NCI-H345 (cell line): ENCODE measurements at regions not wholly inside any gene's neighbourhood (a gene's known extent, or its start where the extent isn't known, plus 50 kb on each side); places are given as distances from the start of the nearest gene placed in this dataset.
"Not testable (repeated sequence)": the region's sequence is repeated elsewhere in the genome, so short reads cannot be mapped to it uniquely, and the experiment has no call there.

Experiments
- DNase-seq: peaks from one replicate; lab custom pipeline; 2025; lab: John Stamatoyannopoulos, UW

DNA sequence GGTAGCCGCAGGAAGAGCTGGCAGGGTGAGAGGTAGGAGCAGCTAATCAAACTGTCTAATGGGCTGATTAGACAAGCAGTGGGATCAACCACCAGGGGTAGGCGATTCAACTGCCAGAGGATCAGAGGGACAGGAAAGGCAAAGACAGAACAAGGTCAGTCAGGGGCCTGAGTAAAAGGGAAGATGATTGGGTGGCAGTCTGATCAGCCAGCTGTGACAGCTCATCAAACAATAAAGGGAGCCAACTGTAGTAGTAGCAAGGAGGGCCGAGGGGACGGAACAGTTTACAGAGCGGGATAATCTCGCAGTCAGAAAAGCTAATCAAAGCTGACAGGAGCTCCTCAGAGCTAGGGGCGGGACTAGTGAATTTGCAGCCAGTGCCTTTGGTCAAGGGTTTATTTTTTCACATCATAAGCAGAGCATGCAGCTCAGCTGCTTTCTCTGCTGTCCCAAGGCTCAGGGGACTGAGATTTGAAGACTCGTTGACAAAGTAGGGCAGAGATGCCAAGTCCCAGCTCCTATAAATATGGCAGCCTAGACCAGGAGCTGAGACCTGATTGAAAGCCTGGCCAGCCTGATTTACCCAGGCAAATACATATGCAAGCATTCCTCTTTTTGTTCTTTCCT is 418.2 kb downstream of the GABRG2 start:
- no peak for DNase-seq

DNA sequence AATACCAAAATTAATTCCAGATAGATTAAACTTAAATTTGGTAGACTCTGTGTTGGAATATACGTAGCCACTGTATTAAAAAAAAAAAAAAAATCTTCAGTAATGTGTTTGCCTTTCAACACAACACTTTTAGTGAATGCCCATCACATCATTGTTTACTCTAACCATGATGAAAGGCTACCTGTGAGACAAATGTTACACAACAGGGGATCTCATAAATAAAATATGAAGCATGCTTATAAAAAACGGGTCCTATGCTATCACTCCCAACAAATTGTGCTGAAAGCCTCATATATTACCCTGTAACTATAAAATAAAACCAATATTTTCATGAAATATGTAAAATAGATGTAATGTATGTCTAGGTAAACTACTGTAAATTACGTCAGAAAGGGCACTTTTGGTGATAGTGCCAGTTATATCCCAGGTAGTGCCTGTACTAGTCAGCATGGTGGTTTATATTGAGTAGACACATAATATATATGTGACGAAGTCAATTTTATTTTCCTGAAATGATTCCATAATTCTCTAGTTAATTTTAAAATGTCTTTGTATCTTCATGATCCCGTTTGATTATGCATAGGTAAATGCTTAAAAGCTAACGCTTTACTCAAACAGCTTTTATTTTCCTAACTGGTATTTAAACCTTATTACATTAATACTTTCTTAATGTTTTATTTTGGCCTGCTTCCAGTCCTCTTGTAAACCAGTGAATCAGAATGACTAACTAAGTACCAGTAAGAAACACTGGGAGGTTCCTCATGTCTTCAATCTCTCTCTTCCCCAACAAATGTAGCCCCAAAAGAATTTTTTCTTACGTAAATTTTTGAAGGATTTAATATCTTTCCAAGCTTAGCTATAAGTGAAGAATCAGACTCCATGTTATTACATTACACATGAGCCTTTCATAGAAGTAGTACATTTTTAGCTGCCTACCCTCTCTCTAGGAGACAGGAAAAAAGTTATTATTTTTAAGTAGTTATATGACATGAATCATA is 420.3 kb downstream of the GABRG2 start:
- no peak for DNase-seq

DNA sequence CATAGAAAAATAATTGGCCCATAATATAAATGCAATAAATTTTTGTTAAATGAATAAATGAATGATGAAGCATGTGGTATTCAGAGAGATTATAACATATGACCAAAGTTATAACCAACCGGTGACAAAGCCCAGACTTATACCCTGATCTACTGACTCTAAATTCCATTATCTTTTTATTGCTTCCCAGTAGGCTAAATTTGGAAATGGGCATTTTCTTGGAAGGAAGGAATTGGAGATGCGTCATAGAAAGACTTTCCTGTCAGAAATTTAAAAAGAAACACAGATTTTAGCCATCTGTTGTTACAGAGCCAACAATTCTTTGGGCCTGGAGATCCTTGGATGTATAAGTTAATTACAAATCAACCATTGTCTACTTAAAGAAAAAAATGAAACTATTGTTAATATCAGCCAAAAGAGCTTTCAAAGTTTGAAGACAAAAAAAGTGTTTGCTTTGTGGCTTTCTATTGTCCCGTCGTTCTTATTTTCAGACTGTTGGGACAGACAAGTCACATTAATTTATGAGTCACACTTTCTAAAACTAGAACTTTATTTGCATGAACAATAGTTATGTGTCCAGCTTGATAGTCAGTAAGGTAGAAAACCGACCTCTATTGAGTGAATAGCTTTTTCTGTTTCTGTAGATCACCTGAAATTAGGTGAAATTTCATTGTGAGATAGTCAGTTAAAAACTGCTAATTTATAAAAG is 428.7 kb downstream of the GABRG2 start:
- no peak for DNase-seq

DNA sequence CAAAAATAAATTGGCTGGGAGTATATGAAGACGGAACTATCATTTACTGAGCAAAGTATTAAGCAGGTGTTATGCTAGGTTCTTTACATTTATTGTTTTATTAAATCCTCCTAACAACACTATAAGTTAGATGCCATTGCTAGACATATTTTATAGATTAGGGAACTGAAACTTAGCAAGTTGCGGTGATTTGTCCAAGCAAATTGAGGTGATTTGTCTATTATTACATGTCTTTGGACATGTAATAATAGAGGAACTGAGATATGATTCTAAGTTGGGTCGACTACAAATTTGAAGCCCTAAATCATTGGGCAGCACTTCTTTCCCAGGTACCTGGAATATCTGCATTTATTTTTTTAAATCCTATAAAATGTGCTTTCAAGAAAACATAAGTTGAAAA is 429.9 kb downstream of the GABRG2 start:
- no peak for DNase-seq

DNA sequence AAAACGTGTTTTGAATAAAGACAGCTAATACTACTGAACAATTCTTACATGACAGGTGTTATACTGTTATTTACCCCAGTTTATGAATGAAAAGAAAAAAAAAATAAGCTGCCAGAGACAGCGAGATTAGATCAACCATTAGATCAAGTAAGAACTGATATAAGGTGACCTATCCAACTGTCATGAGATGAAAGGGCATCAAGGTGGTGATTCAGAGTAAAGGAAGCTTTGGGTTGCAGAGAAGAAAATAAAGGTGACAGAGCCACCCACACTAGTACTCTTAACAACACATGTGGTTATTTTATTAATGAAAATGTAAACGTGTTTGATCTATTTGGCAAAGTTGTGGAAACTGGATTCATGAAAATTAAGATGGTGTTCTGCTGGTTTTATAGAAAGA is 435.2 kb downstream of the GABRG2 start:
- no peak for DNase-seq

DNA sequence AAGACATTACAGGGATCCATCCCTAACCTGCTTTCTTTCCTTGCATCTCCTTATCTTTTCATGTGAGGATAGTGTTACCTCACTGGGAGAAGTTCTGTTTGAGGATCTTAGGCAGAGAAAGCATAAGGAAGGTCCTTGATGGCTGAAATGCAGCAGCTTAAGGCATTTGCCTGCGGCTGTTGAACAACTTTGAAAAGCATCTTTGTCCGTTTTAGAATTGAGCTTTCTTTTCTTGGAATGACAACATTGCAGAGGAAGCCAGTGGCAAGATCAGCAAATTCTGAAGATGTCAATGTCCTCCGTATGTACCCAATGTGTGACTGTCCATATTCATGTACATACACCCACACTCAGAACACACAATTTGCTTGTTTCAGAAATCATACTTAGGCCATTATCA is 436.2 kb downstream of the GABRG2 start:
- no peak for DNase-seq

DNA sequence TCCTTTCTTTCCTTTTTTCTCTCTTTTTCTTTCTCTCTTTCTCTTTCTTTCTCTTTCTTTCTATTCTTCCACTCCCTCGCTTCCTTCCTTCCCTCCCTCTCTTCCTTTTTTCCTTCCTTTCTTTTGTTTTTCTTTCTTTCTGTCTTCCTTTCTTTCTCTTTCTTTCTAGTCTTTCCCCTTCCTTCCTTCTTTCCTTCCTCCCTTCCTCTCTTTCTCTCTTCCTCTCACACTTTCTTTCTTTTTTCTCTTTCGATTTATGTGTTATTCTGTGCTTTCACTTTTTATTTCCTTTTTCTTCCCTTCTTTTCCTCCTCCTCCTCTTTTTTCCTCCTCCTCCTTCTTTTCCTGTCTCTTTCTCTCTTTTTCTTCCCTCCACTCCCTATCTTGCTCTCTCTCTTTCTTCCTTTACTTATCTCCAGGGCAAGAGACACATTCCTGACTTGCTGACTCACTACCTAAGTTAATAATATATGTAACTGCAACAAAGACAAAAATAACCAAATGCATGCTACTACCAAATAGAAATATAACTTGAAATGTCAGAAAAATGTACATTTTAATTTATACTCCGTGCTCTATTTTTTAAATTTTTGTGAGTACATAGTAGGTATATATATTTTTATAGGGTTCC is 445.5 kb downstream of the GABRG2 start:
- no peak for DNase-seq

DNA sequence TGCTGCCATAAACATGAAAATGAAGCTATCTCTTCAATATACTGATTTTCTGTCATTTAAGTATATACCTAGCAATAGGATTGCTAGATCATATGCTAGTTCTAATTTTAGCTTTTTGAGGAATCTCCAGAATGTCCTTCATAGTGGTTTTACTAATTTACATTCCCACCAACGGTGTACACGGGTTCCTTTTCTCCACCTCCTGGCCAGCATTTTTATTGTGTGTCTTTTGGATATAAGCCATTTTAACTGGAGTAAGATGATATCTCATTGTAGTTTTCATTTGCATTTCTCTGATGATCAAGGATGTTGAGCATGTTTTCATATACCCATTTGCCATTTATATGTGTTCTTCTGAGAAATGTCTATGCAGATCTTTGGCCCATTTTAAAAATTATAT is 446.5 kb downstream of the GABRG2 start:
- no peak for DNase-seq

DNA sequence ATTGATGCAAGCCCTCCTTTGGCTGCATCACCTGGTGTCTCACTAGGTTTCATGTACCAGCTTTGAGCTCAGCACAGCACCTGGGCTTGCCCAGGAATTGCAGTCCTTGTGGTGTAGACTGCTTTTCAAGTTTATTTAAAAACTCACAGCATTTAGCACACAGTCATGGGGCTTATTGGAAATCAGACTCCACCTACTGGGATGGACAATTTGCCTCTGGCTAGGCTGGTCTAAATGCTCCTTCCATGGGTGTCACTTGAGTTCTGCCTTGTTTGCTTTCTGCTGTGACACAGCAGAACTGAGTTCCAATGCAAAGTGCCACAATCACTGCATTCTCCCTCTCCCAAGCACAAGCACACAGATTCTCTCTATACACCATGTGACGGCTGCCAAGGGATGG is 453.3 kb downstream of the GABRG2 start:
- DNase-seq = no peak

DNA sequence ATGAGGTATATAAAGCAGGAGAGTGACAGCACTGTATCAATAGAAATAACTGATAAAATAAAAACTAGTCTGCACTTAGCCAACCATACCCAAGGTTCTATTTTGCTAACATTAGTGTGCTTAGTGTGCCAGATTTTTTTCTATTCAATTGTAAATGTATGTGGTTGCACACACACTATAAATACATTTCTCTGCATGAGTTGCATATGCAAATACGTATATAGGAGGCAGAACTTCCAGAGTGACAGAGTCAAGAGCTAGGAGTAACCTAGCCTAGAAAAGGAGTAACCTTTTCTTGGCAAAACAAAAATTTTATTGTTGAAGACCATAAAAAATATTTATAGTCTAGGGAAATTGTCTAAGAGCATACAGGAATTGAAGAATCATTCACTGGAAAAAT is 461.6 kb downstream of the GABRG2 start:
- DNase-seq = no peak

DNA sequence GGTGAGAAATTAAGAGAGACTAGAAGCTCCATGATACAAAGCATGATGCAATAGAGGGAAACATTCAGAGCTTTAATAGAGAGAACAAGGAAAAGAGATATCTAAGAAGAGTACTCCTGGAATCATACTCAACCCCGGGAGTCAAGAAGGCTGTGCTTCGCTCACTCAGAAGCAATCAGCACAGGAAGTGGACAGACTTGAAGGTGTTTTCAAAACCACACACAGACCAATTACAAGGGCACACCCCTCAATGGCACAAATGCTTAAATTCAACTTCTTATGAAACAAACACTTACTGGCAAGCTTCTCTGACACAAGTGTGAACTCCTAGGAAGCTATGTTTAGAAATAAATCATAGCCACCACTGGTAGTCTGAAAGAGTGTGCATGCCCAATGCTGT is 462.3 kb downstream of the GABRG2 start:
- DNase-seq = no peak

DNA sequence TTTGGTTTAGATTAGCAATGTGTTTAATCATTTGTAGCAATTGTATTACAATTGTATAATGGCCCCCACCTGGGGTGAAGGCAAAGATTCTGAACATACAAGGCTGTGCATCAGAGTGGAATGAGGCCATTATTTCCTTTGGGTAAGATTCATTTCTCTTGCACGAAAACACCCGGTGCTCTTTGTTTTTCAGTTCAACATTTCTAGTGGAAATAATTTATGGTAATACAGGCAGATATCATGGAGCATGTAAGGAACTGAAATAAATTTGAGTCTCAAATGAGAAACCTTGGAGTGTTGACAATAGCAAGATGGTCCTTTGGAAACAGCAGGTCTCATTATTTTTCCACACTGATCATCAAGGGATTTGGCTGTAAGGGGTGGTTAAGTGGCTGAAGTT is 475.9 kb downstream of the GABRG2 start:
- no peak for DNase-seq

DNA sequence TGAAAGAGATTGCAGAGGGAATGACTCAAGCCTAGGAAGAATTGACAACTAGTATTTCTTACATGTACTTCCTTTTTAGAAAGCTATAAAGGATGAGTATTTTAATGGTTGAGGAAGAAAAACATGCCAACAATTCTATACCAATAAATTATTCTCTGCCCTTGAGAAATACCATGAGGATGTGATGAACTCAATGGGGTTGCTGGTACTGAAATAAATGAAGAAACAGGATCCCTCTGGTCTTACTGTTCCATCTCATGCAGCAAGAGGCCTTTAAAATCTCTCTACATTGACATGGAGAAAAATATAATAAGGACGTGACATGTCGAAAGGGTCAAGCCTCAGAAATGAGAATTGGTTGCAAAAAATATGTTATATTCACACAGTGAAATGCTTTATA is 477.3 kb downstream of the GABRG2 start:
- DNase-seq = no peak

DNA sequence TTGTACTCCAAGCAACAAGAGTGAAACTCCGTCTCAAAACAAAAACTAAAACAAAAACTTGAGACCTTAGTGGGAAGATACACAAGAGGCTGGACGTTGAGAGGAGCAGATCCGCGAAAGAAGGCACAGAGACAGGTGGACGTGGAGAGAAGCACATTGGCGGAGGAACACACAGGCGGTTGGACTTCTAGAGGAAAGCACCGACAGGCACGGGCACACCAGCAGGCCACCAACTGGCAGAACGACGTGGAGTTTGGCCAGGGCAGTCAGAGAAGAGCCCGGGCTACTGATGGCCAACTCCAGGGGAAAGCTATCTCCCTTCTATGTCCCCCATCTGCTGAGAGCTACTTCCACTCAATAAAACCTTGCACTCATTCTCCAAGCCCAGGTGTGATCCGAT is 482.7 kb downstream of the GABRG2 start:
- no peak for DNase-seq

DNA sequence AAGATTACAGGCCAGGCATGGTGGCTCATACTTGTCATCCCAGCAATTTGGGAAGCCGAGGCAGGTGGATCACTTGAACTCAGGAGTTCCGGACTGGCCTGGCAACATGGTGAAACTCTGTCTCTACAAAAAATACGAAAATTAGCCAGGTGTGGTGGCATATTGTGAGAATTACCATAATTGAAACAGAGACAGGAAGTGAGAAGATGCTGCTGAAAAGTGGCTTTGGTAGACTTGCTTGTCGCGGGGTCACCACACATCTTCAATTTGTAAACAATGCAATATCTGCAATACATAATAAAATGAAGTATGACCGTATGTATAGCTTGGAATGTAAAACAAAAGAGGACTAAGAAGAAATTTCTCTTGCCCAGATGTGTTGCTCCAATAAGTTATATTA is 490.5 kb downstream of the GABRG2 start:
- DNase-seq = no peak

DNA sequence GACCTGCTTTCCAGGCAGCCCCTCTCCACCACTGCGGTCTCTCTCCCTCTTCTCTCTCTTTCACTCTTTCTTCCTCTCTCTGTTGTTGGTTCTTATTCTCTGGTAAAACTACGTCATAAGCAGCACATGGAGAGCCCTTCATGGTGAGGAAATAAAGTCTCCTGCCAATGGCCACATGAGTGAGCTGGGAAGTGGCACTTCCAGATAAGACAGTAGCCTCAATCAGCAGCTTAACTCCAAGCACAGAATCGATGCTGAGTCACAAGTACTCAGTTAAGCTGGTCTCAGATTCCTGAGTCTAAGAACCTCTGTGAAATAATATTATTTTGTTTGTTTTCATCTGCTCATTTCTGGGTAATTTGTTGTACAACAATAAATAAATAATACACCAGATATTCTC is 500.1 kb downstream of the GABRG2 start:
- DNase-seq = no peak

DNA sequence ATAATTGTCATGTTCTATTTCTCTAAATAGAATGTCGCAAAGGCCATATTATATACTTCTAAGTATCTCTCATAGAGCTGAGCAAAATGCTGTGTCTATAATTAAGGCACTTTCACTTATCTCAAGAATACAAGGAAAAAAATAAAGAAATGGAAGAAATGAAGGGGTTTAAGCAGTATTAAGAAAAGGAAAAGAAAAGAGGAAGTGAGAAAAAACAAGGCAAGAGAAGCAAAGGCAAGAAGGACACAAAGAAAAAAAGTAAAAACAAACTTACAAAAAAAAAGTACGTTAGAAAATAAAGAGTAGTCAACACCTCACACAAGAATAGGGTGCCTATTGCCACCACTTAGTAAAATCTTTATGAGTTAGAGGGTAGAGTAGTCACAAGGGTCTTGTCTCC is 506.2 kb downstream of the GABRG2 start:
- no peak for DNase-seq

DNA sequence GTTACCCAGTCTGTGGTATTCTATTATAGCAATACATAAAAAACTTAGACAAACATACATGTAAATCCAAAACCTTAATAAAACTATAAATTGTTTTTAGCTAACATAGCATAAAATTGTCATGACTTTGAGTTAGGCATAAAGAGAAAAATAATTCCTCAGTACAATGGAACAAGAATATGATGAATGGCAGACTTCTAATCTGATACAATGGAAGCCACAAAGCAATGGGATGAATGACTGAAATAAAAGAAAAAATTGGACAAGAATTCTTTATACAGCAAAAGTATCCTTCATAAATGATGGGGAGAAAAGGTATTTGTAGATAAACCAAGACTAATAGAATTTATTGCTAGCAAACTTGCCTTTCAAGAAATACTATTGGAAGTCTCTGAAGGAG is 524.2 kb downstream of the GABRG2 start:
- no peak for DNase-seq

DNA sequence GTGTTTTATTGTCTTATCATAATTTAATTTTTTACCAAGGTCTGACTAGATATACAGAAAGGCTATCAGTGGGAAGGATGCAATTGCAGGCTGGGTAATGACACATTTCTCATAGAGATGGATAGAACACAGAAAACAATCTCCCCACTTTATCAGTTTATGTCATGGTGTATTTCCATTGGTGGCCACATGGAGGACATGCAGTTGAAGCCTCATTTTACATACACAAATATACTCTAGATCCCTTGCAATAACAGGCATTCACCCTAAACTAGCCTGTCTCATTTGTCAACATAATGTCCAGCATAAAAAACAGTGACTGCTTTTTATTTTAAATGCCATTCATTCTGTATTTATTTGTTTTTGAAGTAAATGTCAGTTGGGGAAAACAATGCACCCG is 526.3 kb downstream of the GABRG2 start:
- DNase-seq = no peak

DNA sequence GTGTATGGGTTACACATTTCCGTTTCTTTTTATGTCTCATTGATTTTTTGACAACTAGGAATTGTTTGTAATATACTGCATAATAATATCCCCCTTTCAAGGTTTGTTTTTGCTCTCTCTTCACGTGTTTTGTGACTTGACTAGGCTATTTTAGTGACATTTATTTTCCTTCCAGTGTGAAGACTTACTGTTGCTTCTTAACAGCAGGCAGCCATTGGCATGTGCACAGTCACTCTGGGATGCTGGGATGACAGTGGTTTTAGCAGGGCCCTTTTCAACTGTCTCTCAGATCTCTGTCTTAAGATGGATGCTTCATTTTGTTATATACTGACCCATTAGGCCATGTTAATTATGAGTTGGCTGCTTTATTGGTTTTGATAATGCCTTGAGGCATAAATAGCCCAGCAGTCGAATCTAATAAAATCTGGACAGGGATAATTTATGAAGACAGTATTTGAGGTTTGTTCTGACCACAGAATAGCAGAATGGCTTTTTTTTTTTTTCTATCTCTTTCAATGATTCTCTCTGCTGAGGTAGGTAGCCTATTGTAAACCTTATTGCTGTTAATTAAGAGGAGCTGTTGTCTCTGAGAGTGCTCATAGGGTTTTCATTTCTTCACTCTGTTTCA is 536.0 kb downstream of the GABRG2 start:
- DNase-seq = no peak

DNA sequence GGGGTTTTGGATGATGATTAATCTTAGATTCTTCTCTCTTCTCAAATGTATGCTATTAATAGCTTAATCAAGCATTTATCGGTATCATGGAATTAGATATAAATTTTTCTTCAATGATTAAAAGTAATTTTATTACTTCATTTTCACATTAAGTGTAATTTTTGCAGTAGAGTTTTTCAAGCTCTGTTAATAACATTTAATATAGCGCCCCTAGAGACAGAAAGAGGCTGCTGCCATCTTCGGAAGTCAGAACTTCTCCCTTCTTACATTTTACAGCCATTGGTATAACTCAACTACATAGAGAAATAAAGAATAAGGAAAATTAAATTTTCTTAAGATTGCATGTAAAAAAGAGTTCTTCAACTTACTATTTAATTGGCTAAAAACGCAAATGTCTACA is 540.3 kb downstream of the GABRG2 start:
- DNase-seq = no peak

DNA sequence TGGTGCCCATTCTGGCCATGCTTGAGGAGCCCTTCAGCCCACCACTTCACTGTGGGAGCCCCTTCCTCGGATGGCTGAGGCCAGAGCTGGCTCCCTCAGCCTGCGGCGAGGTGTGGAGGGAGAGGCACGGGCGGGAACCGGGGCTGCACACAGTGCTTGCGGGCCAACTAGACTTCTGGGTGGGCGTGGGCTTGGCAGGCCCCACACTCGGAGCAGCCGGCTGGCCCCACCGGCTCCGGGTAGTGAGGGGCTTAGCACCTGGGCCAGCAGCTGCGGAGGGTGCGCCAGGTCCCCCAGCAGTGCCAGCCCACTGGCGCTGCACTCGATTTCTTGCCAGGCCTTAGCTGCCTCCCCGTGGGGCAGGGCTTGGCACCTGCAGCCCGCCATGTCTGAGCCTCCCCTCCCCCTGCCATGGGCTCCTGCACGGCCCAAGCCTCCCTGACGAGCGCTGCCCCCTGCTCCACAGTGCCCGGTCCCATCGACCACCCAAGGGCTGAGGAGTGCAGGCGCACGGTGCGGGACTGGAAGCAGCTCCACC is 554.2 kb downstream of the GABRG2 start:
- not testable (repeated sequence) for DNase-seq
